OCI-LY1 (cell line): ENCODE measurements at regions not wholly inside any gene's neighbourhood (a gene's known extent, or its start where the extent isn't known, plus 50 kb on each side); places are given as distances from the start of the nearest gene placed in this dataset.

Experiments used
- CTCF ChIP-seq: fragments of 200-600 bp; sonication (generic), shearing (Covaris generic); IDR thresholded peaks from 2 replicates; pipeline ENCODE4 v1.5.1; 2017; ENCODE audit warnings: mild to moderate bottlenecking, antibody characterized with exemption, low read length, moderate library complexity, mixed read lengths
- EZH2 ChIP-seq: fragments of 200-600 bp; sonication (generic), shearing (Covaris generic); IDR thresholded peaks from 2 replicates; pipeline ENCODE4 v1.8.0; 2017; ENCODE audit warnings: borderline replicate concordance, mixed run types, mild to moderate bottlenecking, antibody characterized with exemption, low read length, moderate library complexity, mixed read lengths

GRCh38 chr22:48636746-48637145, 1190.9 kb downstream of the BRD1 start:
- TF ChIP-seq CTCF, result no peak
- TF ChIP-seq EZH2, result no peak
